ENCODE measurements at regions not wholly inside any gene's neighbourhood (a gene's known extent, or its start where the extent isn't known, plus 50 kb on each side); places are given as distances from the start of the nearest gene placed in this dataset.

GRCh38 chr3:193048127-193048526, 130.5 kb upstream of the MB21D2 start:
- TF ChIP-seq CTCF (IDR thresholded peaks at IDR 0.05) (no peak), POLR2A (IDR thresholded peaks at IDR 0.05) (no peak), EP300 (IDR thresholded peaks at IDR 0.05) (no peak), POLR2AphosphoS5 (IDR thresholded peaks at IDR 0.05) (no peak)
